GM12865 (cell line): ENCODE measurements at regions not wholly inside any gene's neighbourhood (a gene's known extent, or its start where the extent isn't known, plus 50 kb on each side); places are given as distances from the start of the nearest gene placed in this dataset.

Experiments used
- DNase-seq: peaks from one replicate; pipeline ENCODE4 v3.0.0; 2010; ENCODE audit warnings: low read depth
- H3K4me3 ChIP-seq: 2 replicates; pipeline ENCODE4 v1.5.1; 2011; ENCODE audit warnings: mild to moderate bottlenecking, low read depth, low read length, control low read depth
- CTCF ChIP-seq: IDR thresholded peaks from 2 replicates; pipeline ENCODE4 v1.5.1; 2011; ENCODE audit warnings: low read length, control low read depth, low read depth, inconsistent platforms; ENCODE audit not compliant: insufficient read depth; ENCODE audit errors: missing control alignments

GRCh38 chr1:177567393-177567792, 396.6 kb downstream of the BRINP2 start:
- no peak overlapping the region for H3K4me3 ChIP-seq
- peak; percentile 17 for TF ChIP-seq CTCF
- DNase-seq, result peak; percentile 17

DNA sequence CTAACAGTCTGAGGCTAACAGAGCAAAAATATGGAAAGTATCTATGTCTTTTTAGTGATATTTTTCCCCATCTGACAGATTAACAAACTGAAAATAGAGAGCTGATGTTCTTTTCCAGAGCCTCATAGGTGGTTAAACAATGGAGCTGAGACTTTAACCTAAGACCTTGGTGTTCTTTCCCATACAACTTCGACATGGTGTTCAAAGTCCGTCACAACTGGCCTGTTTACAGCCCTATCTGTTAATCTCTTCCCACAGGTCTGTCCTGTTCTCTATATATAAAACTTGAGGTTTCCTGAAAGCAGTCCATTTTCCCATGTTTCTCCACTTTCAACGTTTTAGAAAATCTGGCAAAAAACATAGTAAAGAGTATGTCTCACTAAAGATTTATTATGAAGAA, 395.7 kb downstream of the BRINP2 start:
- DNase-seq, result no peak
- no peak overlapping the region for H3K4me3 ChIP-seq
- TF ChIP-seq CTCF, result no peak

DNA sequence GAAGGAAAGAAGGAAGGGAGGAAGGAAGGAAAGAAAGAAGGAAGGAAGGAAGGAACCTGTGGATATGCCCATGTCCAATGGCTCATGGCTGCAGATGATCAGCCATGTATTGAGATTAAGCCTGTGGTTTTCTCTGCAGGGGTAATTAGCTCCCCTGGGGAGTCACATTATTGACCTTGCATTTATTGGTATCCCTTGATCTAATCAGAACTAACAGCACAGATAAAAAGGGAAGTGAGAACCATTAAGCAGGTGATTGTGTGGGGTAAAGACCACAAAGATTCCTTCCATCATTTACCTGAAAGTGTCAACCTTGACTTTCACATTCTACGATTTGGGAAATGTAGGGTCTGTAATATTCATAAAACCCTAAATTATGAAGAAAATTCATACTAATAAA, 390.7 kb downstream of the BRINP2 start:
- no peak for DNase-seq
- H3K4me3 ChIP-seq, result no peak overlapping the region
- TF ChIP-seq CTCF, result no peak

DNA sequence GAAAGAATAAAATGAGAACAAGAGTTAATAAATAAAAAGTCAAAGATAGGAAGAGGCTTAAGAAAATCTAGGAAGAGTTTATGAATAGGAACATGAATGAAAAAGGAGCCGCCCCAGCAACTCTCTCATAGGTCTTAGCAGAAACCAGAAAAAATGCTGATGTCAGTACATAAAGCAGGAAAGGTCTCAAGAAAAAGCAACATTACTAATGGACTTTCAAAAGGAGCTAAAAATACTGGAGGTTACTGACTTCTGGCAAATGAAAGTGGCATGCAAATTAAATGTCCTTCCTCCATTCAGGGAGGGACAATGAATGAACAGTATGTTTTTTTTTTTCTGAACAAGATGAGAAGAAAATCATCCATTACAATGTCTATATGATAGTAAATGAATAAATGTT, 387.6 kb downstream of the BRINP2 start:
- H3K4me3 ChIP-seq, result no peak overlapping the region
- no peak for TF ChIP-seq CTCF
- peak; percentile 2 for DNase-seq

DNA sequence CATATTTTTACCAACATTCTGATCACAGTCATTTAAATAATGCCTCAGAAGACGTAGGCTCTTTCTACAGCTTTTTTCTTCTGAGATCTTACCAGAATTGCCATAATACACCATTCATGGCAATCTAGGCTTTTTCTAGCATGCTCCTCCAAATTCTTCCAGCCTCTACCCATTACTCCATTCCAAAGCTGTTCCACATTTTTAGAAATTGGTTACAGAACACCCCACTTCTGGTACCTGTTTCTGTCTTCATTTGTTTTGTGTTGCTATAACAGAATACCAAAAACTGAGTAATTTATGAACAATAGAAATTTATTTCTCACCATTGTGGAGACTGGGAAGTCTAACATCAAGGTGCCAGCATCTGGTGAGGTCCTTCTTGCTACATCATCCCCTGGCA, 385.4 kb downstream of the BRINP2 start:
- no peak for DNase-seq
- no peak overlapping the region for H3K4me3 ChIP-seq
- no peak for TF ChIP-seq CTCF

DNA sequence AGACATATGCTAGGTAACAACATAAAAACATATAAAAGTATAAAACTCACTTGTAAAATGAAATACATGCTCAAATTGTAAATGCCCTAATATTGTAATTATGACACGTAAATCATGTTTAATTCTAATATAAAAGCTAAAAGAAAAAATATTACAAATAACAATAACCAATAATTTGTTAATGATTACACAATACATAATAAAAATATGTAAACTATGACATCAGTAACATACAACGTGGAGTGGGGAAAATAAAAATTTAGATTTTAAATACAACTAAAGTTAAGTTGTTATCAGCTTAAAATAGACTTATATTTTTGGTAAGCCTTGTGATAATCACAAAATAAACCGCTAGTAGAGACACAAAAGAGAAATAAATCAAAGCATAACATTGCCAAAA, 376.4 kb downstream of the BRINP2 start:
- no peak overlapping the region for H3K4me3 ChIP-seq
- no peak for DNase-seq
- no peak for TF ChIP-seq CTCF

DNA sequence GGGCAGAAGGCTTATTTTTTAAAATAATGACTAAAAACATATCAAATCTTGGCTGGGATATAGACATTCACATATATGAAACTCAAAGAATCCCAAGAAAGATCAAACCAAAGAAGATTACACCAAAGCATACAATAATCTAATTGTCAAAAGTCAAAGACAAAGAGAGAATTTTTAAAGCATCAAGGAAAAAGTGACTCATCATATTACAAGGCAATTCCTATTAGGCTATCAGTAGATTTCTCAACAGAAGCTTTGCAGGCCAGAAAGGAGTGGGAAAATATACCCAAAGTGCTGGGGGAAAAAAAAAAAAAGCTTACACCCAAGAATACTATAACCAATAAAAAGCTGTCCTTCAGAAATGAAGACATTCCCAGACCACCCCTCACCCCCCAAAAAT, 375.6 kb downstream of the BRINP2 start:
- no peak for DNase-seq
- H3K4me3 ChIP-seq, result no peak overlapping the region
- TF ChIP-seq CTCF, result no peak
